Hematopoietic multipotent progenitor cell (in vitro differentiated cells): ENCODE measurements at regions not wholly inside any gene's neighbourhood (a gene's known extent, or its start where the extent isn't known, plus 50 kb on each side); places are given as distances from the start of the nearest gene placed in this dataset.

Source experiments
- DNase-seq, 3 donors: peaks; one replicate each; pipeline ENCODE4 v3.0.0-alpha.2; 2011 to 2015; ENCODE audit warnings: low read depth in 2 of 3, low spot score in 2 of 3

DNA sequence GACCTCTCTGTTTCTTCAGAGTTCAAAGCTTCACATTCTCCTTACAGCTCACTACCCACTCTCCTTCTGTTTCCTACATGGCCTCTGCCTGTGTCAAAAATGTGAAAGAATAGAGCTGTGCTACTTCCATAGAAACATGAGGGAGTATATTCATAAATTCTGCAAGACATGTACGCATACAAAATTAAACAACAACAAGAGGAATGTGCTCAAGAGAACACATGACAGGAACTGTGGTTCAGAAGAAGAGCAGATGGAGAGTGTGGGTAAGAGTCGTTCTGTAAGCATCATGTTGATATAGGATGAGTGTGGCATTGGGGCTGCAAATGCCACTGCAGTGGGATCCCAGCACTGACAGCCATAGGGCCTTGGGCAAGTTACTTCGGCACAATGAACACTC, 266.6 kb upstream of the SASH1 start:
- DNase-seq = no peak

DNA sequence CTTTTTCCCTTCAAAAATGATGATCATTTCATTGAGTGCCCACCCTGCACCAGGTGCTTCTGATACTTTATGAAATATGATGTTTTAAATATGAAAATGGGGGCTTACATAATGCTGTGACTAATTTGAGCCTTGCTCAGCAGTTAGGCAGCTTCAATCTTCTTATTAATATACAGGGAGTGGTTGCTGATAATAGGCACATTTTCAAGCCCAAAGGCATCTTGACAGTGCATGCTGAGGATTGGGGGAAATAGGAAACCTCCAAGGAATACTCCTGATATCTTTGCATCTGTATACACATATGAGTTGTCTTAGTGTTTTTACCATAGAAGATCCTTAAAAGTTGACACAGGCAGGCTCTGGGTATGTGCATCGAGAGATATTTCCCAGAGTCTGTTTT, 262.3 kb upstream of the SASH1 start:
- DNase-seq = no peak

DNA sequence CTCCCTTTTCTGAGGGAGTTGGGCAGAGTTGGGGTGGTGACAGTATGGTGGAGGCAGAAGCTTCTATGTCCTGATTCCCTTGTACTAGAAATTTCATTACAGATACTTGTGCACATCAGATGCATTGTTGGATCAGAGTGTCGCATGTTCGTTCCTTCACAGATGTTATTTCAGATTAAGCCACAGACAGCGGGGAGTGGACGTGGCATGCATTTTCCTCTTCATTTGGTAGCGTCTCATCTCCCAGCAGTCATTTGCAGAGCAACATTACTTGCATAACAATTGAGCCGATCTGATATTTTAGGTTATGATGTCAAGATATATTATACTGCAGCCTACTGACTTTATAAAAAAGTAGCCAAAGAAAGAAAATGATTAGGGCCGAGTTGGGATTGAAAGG, 261.6 kb upstream of the SASH1 start:
- no peak for DNase-seq

DNA sequence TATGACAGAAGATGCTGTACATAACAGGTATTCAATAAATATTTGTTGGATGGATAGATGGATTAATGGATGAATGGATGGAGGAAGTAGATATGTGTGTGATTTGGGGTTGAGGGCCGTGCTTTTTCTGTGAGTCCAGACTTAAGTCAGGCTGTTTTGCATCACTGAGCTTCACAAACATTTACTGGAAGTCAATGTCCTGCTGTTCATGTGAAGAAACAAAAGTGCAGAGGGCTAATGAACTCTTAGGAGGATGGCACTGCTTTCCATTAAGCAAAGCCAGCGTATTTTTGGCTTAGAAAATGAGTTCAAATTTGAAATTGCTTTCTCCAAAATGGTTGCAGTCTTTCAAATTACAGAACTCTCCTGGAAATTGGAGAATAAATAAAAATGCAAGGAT, 260.6 kb upstream of the SASH1 start:
- no peak for DNase-seq

DNA sequence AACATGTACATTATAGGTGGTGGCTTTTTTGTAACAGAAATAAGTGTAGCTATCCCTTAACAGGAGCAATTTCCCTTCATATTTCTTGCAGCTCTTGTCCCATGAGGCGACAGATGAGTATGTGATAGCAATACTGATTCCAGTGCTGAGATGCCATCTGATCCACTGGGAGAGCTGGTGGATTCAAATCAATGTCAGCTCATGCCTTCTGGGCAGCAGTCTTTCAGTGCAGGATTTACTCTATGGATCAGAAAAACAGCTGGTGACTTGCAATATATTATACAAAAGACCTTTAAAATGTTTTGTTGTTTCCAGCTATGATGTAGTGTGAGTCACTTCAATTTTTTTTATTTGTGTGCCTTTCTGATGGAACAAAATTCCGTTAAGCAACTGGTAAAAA, 259.9 kb upstream of the SASH1 start:
- no peak for DNase-seq

DNA sequence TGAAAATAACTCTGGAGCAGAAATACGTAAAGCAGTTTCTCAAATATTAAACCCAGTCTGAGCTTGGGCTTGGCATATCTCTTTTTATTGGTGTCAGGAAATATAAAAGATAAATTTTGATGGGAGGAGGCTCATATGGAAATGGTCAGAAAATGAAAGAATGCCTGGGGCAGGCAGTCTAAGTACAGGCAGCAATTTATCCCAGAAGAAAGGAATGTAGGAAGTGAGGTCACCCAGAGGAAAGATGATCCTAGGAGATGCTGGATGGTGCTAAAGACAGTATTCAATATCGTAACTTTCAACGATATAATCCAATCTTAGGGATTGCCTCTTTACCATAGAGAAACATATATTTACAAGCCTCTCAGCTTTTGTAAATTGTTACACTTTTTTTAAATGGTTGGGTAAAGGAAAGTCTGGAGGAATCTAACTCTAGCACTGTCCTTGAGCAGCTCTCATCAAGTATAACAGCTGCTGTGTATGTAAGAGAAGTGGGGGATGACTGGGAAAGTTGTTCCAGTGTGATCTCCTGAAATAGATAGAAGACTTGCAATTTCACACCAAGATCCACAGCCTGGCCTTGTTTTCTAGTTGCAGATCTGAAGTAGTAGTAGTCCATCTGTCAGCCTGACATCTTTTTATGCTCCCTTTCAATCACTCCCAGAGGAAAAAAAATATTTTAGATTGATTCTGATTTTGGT, 256.9 kb upstream of the SASH1 start:
- no peak for DNase-seq

DNA sequence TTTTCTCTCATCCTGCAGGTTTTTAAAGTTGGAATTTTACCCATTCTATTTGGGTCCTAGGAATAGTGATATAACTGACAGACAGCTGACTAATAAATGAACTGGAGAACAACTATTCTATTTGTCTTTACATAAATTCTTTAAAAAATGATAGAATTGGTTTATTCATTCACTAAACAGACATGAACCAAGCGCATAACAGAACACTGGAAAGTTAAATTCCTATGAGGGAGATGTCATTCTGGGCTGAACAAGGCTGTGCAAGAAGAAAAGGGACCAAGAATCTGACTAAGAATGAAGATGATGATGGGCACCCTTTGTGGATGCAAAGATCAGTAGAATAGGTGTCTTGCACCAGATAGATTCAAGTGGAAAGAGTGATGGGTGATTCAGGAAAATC, 256.3 kb upstream of the SASH1 start:
- DNase-seq = no peak

DNA sequence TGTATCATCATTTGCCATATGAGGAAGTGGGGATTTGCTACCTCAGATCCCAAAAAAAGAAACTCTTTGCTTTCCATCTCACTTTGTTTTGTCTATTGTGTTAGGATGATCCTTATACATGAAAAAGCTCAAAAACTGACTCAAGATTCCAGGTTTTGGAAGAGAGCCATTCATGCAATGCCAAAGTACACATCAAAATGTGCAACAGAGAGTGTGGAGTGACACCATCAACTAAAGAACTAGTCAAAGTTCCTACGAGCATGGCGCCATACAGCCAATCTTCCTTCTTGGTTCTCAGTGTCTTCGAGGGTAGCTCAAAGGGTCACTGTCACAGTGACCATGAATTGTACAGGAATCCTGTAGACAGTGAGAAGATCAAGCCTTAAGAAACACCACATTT, 255.8 kb upstream of the SASH1 start:
- no peak for DNase-seq

DNA sequence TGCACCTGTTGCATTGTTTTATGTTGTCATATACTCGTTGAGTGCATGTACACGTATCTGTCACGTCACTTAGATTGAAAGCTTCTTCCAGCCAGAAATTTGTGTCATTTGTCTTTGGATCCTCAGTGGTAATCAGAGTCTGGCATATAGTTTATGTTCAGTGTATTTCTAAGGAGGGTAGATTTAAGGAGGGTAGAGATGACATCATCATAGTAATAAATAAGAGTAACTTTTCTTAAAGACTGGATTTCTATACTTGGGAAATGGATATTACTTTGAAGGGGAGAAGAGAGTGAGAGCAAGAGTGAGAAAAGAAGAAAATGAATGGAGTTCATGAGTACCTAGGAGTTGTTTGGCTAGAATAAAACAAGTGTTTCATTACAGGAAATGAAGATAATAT, 255.0 kb upstream of the SASH1 start:
- no peak for DNase-seq

DNA sequence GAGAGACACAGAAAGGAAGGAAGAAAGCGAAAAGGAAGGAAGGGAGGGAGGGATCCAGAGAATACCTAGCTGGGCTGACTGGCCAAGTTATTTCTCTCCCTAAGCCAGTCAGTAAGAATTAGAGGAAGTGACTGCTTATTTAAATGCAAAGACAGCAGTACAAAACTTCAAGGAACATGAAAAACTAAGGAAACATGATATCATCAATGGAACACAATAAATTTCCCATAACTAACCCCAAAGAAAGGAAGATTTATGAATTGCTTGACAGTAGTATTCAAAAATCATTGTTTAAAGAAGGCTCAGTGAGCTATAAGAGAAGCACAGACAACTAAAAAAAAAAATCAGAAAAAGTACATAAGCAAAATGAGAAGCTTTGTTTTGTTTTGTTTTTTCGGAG, 252.3 kb upstream of the SASH1 start:
- no peak for DNase-seq

DNA sequence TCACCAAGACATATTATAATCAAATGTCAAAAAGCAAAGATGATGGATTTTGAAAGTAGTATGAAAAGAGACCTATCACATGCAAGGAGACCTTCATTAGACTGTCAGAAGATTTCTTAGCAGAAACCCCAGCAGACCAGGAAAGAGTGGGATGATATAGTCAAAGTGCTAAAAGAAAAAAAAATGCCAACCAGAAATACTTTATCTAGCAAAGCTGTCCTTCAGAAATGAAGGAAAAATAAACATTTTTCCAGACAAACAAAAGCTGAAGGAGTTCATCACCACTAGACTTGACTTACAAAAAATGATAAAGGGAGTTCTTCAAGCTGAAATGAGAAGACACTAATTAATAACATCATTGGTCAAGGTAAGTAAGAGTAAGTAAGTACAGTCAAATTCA, 251.2 kb upstream of the SASH1 start:
- no peak for DNase-seq

DNA sequence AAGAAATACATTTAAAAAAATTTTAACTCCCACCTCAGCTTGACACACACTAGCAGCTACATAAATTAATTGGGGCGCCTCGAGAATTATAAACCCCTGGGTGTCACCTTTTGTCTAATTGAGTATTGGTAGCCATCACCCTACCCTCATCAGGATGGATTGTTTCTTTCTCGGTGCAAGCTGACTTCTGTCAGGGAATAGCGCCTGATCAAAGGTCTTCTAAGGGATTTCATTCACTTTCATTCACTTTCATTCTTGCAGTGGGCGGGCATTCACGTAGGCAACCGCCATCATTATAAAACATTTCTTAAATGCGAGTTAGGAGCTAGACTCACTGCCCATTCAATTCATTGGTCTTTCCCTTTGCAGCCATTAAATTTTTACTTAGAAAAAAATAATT, 239.2 kb upstream of the SASH1 start:
- no peak for DNase-seq

DNA sequence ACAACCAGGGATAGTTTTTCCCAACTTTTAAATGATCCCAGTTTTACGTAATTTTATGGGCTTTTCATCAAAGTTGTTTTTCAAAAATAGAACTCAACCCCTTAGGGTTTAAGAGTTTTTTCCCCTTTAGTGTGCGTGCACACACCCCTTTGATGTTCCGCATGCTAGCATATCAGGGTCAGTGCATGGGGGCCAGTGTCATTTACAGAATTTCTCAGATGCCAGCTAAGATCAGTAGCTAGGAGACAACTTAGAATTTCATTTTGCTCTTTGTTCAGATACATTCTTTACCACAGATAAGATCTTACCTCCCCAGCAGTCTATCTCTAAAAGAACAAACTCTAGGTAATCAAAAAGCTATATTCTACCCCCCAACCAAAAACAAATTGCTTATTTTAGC, 238.5 kb upstream of the SASH1 start:
- no peak for DNase-seq

DNA sequence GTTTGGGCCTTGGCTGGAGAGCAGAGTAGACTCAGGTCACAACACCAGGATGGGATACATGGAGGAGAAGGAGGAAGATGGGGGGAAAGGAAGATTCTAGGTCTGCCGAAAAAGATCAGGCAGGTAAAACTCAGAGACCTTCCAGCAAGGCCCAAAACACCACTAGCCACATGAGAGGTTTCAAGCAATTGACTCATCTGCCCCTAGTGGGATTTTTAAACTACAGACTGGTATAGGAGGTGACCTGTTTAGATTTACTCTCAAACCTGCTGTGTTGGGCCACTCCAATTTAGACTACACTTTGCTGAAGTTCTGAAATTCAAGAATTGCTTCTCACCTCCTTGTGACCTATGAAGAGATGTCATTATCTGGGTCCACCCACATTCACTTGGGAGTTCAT, 236.9 kb upstream of the SASH1 start:
- no peak for DNase-seq

DNA sequence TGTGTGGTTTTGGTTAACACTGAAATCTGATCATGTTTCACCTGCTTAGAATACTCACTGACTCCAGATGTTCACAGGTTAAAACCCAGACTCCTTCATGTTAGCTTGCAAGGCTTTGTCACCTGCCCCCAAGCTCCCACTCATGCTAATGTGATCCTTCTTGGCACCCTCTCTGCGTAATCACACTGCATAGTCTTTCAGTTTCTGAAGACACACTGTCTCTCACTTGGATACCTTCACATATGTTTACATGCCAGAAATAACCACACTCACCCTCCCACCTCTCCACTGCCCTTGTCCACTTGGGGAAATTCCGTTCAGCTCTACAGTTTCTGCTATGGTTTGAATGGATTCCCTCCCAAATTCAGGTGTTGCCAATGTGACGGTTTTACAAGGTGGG, 234.7 kb upstream of the SASH1 start:
- no peak for DNase-seq

DNA sequence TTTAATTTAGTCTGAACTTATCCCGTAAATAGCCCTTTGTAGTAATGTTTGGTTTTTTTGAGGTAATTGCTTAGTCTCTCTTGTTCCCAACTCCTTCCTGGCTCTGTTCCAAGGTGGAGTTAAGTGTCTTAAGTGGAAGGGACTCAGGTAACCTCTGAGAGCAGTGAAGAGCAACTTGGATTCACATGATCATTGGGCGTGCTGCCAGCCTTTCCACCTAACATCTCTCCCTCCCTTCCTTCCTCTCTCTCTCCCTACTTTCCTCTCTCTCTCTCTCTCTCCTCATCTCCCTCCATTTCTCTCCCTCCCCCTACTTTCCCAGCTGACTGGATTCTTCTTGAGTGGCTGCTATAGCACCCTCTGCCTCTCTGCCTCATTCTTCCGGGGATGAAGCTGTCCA, 232.9 kb upstream of the SASH1 start:
- no peak for DNase-seq

DNA sequence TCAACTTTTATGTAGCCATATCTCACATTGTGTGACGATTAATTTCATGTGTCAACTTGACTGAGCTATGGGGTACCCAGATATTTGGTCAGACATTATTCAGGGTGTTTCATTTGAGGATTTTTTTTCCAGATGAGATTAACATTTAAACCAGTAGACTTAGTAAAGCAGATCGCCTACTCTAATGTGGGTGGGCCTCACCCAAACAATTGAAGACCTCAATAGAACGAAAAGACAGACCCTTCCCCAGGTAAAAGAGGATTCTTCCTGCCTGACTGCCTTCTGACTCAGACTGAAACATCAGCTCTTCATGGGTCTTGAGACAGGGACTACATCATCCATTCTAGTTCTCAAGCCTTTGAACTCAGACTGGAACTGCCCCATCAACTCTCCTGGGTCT, 231.7 kb upstream of the SASH1 start:
- DNase-seq = no peak

DNA sequence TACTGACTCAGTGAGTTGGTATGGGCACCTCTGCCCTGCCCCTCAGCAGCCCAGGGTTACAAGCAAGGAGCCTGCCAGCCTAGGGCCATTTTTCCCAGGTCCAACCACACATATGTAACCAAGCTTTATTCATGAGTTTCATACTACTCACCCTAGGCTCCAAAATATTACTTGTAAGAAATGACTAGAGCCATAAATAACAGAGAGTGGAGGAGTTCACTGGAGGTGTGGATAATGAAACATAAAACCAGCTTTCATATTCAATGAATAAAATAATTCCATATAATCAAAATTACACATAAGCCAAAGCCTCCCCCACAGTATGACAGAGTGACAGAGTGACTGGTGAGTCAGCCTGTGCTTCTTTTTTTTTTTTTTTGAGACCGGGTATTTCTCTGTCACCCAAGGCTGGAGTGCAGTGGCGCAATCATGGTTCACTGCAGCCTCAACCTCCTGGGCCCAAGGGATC, 229.8 kb upstream of the SASH1 start:
- no peak for DNase-seq

DNA sequence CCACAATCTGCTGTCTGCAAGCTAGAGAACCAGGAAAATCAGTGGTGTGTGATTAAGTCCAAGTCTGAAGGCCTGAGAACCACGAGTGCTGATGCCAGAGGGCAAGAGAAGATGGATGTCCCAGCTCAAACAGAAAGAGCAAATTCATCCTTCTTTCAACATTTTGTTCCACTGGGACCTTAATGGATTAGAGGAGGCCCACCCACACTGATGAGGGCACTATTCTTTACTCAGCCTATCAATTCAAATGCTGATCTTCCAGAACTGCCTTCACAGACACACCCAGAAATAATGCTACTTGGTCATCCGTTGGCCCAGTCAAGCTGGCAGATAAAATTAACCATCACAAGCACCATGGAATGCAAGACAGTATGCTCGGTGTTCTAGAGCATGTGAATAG, 226.6 kb upstream of the SASH1 start:
- DNase-seq = no peak

DNA sequence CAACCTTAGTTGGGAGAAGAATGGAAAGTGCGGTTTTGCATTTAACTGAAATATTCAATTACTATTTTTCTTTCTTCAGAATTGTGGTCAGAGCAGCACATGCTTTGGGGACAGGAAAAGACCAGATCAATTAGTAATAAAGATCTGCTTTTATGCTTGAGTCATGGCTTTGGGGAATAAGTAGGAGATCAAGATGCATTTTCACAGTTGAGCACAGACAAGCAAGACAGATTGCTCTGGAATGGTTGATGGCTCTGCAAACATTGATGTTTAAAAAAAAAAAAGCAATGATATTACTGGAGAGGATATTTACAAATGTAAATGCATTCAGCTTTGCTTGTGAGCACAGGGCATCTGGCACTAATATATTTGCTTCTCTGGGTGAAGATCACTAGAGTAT, 224.4 kb upstream of the SASH1 start:
- DNase-seq = no peak

DNA sequence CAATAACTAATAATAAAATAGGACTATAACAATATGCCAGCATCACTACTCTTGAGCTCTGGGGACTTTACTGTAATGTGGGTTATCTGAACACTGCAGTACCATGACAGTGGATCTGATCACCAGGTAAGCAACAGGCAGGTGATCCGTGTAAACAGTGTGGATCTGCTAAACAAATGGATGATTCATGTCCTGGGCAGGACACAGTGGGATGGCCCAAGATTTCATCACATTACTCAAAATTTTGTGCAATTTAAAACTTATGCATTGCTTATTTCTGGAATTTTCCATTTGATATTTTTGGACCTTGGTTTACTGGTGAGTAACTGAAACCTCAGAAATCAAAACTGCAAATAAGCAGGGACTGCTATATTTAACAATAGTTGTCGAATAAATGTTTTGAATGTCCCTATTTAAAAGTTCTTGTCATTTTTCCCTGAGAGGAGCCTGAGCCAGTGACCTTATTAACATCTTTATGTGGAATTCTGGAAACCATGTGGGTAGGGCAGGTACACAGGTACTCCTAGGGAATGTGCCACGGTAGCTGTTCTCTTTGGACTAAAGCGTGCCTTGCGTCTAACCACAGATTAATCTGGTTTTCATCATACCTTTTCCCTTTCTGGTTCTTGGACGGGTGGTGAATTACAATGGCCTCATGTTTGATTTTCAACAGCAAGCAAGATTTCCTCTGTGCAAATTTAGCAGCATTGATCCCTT, 214.5 kb upstream of the SASH1 start:
- no peak for DNase-seq

DNA sequence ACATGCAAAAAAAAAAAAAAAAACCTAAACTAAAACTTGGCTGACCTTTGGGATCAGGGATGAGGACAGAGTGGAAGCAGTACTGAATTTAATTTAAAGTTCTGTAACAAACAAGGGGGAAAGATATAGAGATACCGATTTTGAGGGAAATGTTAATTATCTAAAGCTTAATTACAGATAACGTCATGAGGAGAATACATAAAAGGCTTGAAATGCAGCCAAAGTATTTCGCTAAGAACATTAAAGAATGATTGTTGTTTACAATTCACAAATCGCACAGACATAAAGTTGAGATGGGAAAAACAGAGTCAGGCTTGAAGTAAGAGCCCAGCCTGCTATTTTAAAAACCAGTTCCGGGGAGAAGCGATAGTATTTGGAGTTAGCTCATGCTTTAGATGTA, 208.0 kb upstream of the SASH1 start:
- DNase-seq = no peak

DNA sequence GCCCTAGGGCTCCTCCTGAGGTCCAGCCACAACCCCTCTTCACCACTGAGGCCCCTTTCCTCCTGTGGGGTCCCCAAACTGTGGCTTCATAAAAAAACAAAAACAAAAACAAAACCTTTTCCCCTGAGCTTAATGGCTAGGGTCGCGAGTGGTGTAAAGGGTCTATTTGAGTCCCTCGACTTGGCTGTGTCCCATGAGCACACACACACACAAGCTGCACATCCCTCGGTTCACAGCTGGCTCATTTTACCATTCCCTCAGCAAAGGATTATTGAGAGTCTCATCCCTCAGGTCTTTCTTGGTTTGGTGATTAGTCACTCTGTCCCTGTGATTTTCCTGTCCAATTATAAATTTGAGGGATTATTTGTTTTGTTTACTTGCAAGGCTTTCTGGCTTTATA, 206.1 kb upstream of the SASH1 start:
- no peak for DNase-seq
